Fibroblast of villous mesenchyme (primary cell): ENCODE measurements at regions not wholly inside any gene's neighbourhood (a gene's known extent, or its start where the extent isn't known, plus 50 kb on each side); places are given as distances from the start of the nearest gene placed in this dataset.

Source experiments
- DNase-seq: peaks from one replicate; pipeline ENCODE4 v3.0.0-alpha.2; 2010; ENCODE audit warnings: low read depth
- H3K4me3 ChIP-seq: 2 replicates; pipeline ENCODE4 v1.5.1; 2011; ENCODE audit warnings: low read depth, mild to moderate bottlenecking, low read length
- TF ChIP-seq, protein P1 (sequence below): IDR thresholded peaks from 2 replicates; pipeline ENCODE4 v1.5.1; 2012; ENCODE audit warnings: low read depth, mild to moderate bottlenecking, low read length; ENCODE audit not compliant: insufficient read depth

GRCh38 chr16:25596194-25596593 lies 95.6 kb upstream of the HS3ST4 start:
- DNase-seq: no peak
- H3K4me3 ChIP-seq: no peak overlapping the region
- TF ChIP-seq, protein P1, sequence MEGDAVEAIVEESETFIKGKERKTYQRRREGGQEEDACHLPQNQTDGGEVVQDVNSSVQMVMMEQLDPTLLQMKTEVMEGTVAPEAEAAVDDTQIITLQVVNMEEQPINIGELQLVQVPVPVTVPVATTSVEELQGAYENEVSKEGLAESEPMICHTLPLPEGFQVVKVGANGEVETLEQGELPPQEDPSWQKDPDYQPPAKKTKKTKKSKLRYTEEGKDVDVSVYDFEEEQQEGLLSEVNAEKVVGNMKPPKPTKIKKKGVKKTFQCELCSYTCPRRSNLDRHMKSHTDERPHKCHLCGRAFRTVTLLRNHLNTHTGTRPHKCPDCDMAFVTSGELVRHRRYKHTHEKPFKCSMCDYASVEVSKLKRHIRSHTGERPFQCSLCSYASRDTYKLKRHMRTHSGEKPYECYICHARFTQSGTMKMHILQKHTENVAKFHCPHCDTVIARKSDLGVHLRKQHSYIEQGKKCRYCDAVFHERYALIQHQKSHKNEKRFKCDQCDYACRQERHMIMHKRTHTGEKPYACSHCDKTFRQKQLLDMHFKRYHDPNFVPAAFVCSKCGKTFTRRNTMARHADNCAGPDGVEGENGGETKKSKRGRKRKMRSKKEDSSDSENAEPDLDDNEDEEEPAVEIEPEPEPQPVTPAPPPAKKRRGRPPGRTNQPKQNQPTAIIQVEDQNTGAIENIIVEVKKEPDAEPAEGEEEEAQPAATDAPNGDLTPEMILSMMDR: no peak

GRCh38 chr16:25593260-25593659 lies 98.5 kb upstream of the HS3ST4 start:
- TF ChIP-seq, protein P1: no peak
- no peak for DNase-seq
- H3K4me3 ChIP-seq: no peak overlapping the region

GRCh38 chr16:25587783-25588182 lies 104.0 kb upstream of the HS3ST4 start:
- TF ChIP-seq, protein P1: no peak
- no peak for DNase-seq
- H3K4me3 ChIP-seq: no peak overlapping the region

DNA sequence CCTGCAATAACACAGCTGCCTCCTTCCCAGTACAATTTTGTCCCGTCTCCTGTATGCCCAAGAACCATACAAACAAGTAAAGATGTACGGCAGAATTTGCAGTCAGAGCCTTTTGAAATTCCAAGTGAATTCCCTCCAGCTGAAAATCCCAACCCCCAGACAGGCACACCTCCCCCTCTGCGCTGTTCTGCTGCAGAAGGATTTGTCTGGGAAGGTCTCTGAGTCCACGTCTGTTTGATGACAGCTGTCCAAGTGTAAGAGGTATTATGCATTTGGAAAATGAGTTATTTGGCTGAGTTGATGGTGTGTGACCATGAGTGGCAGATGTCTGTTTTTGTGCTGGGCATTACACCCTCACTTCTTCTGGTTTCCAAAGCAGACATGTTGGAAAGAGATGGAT lies 104.9 kb upstream of the HS3ST4 start:
- TF ChIP-seq, protein P1: no peak
- H3K4me3 ChIP-seq: no peak overlapping the region
- no peak for DNase-seq

DNA sequence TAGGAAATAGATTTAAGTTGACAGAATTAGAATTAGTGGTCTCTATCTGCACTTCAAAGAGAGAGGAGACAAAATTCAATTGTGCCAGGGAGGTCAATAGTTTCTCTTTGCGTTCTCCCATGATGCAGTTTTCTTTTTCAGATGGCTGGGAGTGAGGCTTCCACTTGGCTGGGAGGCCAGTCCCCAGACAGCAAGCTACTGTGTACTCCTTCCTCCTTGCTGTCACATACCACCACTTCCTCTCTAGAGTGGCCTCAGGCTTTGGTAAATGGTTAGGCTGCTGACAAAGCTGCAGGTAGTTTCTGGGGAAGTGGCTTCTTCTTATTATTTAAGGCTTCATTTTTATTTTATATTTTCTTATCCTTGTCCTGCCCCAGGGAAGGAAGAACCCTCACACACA lies 106.2 kb upstream of the HS3ST4 start:
- no peak overlapping the region for H3K4me3 ChIP-seq
- no peak for DNase-seq
- TF ChIP-seq, protein P1: no peak

DNA sequence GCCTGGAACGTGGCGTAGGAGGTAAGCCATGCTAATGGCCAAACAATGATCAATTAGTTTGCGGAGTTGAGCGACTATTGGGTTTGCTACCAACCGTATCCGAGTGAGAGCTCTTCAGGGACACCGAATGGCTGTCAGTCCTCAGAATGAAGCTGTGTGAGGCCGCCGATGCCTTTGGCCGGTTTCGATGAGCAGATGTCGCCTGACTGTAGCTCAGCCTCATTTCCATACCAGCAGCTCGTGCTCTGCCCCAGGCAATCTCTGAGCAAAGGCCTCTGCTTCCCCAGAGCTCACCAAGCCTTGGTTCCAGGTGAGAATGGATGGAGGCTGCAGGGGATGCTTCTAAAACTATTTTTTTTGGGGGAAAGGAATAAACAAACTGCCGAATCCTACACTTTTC lies 111.7 kb upstream of the HS3ST4 start:
- TF ChIP-seq, protein P1: no peak
- no peak overlapping the region for H3K4me3 ChIP-seq
- no peak for DNase-seq

DNA sequence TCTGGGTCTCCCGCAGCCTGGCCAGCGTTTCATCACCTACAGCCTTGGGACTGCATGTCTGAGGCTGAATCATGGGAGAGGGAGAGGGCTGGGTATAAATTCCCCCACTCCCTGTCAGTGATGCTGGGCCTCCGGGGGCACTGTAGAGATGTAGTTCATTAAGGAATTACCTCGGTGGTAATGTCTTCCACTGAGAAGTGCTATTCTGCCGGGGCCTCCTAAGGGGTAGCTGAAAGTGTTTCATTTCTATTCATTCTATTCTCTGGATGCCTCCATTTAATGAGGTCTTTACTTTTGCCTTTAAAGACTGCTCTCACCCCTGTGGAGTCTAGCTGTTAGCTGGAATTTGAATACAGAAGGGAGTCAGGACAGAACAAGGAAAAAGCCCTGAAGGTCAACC lies 116.4 kb upstream of the HS3ST4 start:
- TF ChIP-seq, protein P1: no peak
- H3K4me3 ChIP-seq: no peak overlapping the region
- DNase-seq: no peak
